Kidney (tissue), 13 donors: ENCODE measurements at regions not wholly inside any gene's neighbourhood (a gene's known extent, or its start where the extent isn't known, plus 50 kb on each side); places are given as distances from the start of the nearest gene placed in this dataset.

ENCODE experiments used
- DNase-seq, 5 donors: peaks; one replicate each; pipeline ENCODE4 v3.0.0-alpha.2; 2013 to 2020
- FAIRE-seq: peaks from 2 replicates; lab custom pipeline; 2012; peaks lifted over from hg19 to GRCh38; lab: Jason Lieb, UNC
- H3K27ac ChIP-seq, 2 donors: one replicate each; pipeline ENCODE4 v1.7.0; 2013; ENCODE audit warnings: low read depth in 2 of 2, low read length in 2 of 2, inconsistent platforms in 1 of 2
- H3K27me3 ChIP-seq: one replicate; pipeline ENCODE4 v1.7.1; 2013; ENCODE audit warnings: low read length, inconsistent platforms; ENCODE audit not compliant: control insufficient read depth, insufficient read depth
- H3K36me3 ChIP-seq, 3 donors: one replicate each; pipeline versions ENCODE4 v1.7.0 to v1.7.1; 2013; ENCODE audit warnings: low read length in 3 of 3, control low read depth in 1 of 3, inconsistent platforms in 1 of 3; ENCODE audit not compliant: insufficient read depth in 3 of 3, control insufficient read depth in 2 of 3
- H3K4me1 ChIP-seq, 3 donors: one replicate each; pipeline versions ENCODE4 v1.7.0 to v1.7.1; 2013; ENCODE audit warnings: low read length in 3 of 3, inconsistent platforms in 1 of 3, low read depth in 1 of 3; ENCODE audit not compliant: control insufficient read depth in 2 of 3, insufficient read depth in 2 of 3
- H3K4me3 ChIP-seq, 3 donors: one replicate each; pipeline versions ENCODE4 v1.7.0 to v1.8.1; 2013; ENCODE audit warnings: low read length in 3 of 3, control low read depth in 1 of 3, inconsistent platforms in 1 of 3
- H3K9ac ChIP-seq, 3 donors: one replicate each; pipeline versions ENCODE4 v1.7.0 to v1.7.1; 2013; ENCODE audit warnings: low read length in 3 of 3, control low read depth in 1 of 3, inconsistent platforms in 1 of 3
- H3K9me3 ChIP-seq, 3 donors: one replicate each; pipeline versions ENCODE4 v1.7.0 to v1.7.1; 2013; ENCODE audit warnings: low read length in 3 of 3, control low read depth in 1 of 3, inconsistent platforms in 1 of 3; ENCODE audit not compliant: control insufficient read depth in 2 of 3, insufficient read depth in 1 of 3
- CTCF ChIP-seq: IDR thresholded peaks from 3 replicates; pipeline ENCODE4 v1.5.1; 2012; ENCODE audit warnings: mild to moderate bottlenecking, moderate library complexity, borderline replicate concordance; ENCODE audit not compliant: insufficient read depth; ENCODE audit errors: extremely low read depth
- intact Hi-C: fragments of 100-400 bp; cut with DNase I; formaldehyde crosslinking; loops from one replicate; pipeline ENCODE4 v1.11.1; 2022
- donor health status: control.
- donor health status: control.
- donor health status: control.
- donor health status: control.
- donor health status: control.
- donor health status: DM: yes; HTN: yes; CAD: no.
- donor health status: Normal renal cell carcinoma (clear cell type).

GRCh38 chr7:16967300-16967811 lies 85.6 kb upstream of the AGR3 start:
- intact Hi-C loops, result no loop called here
- Histone ChIP-seq H3K27ac (no peak overlapping the region), H3K36me3 (no peaks in the 10 kb centered on the region), H3K27me3 (no peaks in the 10 kb centered on the region), H3K9me3 (no peaks in the 10 kb centered on the region), H3K9ac (no peak overlapping the region), H3K4me1 (no peaks in the 10 kb centered on the region), H3K4me3 (no peak overlapping the region)
- TF ChIP-seq CTCF, result no peak
- FAIRE-seq (no peak), DNase-seq (peak in 1 of 5 donors; percentile 30)

GRCh38 chr7:16970732-16971482 lies 89.1 kb upstream of the AGR3 start:
- intact Hi-C loops, result no loop called here
- Histone ChIP-seq H3K9me3 (no peaks in the 10 kb centered on the region), H3K9ac (no peak overlapping the region), H3K27me3 (no peaks in the 10 kb centered on the region), H3K4me1 (no peaks in the 10 kb centered on the region), H3K36me3 (no peaks in the 10 kb centered on the region), H3K27ac (no peak overlapping the region), H3K4me3 (no peak overlapping the region)
- no peak for FAIRE-seq
- no peak for DNase-seq
- no peak for TF ChIP-seq CTCF

DNA sequence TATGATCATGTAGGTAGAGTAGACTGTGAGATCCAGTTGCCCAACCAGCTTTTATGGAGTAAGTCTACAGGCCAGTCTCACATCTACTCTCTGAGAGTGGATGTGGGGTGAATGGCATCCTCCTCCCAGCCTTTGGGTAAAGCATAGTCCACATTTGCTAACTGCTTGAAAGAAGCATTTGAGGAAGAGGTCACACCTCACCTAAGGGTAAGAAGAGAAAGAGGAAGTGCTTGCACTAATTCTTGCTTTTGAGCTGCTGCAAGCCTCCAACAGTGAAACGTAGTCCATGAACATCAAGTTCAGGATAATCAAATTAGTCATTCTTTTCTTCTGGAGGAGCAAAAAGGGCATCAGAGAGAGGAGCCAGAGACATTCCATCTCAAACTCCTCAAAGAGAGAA lies 93.9 kb upstream of the AGR3 start:
- no peak overlapping the region for H3K4me3 ChIP-seq
- FAIRE-seq (no peak), DNase-seq (no peak)
- no peaks in the 10 kb centered on the region for H3K27me3 ChIP-seq
- no peaks in the 10 kb centered on the region for H3K4me1 ChIP-seq
- H3K27ac ChIP-seq, result no peak overlapping the region
- no peaks in the 10 kb centered on the region for H3K36me3 ChIP-seq
- H3K9ac ChIP-seq, result no peak overlapping the region
- H3K9me3 ChIP-seq, result no peaks in the 10 kb centered on the region
- intact Hi-C loops, result no loop called here
- no peak for TF ChIP-seq CTCF
